NCI-H1930 (cell line): ENCODE measurements at regions not wholly inside any gene's neighbourhood (a gene's known extent, or its start where the extent isn't known, plus 50 kb on each side); places are given as distances from the start of the nearest gene placed in this dataset.
"Not testable (repeated sequence)": the region's sequence is repeated elsewhere in the genome, so short reads cannot be mapped to it uniquely, and the experiment has no call there.

Source experiments
- DNase-seq, 2 experiments: peaks; one replicate each; lab custom pipeline; 2025; lab: John Stamatoyannopoulos, UW

- no peak for DNase-seq
These were observed 379.0 kb upstream of the FANCL start for GRCh38 chr2:58620093-58620492.

- no peak for DNase-seq
These were observed 375.8 kb upstream of the FANCL start for GRCh38 chr2:58616961-58617360.

GRCh38 chr2:58614219-58614618, 373.1 kb upstream of the FANCL start:
- peak in 1 of 2 experiments; percentile 24 for DNase-seq

GRCh38 chr2:58612973-58613372, 371.8 kb upstream of the FANCL start:
- no peak for DNase-seq

- DNase-seq: no peak
These were observed 368.2 kb upstream of the FANCL start for GRCh38 chr2:58609326-58609725.

- DNase-seq: no peak
These were observed 367.0 kb upstream of the FANCL start for GRCh38 chr2:58608146-58608545.

- DNase-seq: no peak
These were observed 366.3 kb upstream of the FANCL start for GRCh38 chr2:58607448-58607847.

- DNase-seq: no peak
These were observed 365.7 kb upstream of the FANCL start for GRCh38 chr2:58606799-58607198.

GRCh38 chr2:58604096-58604495, 363.0 kb upstream of the FANCL start:
- DNase-seq: no peak

- DNase-seq: no peak
These were observed 359.9 kb upstream of the FANCL start for GRCh38 chr2:58601017-58601416.

- DNase-seq: no peak
These were observed 357.0 kb upstream of the FANCL start for GRCh38 chr2:58598171-58598570.

- DNase-seq: no peak
These were observed 354.6 kb upstream of the FANCL start for GRCh38 chr2:58595714-58596113.

GRCh38 chr2:58594762-58595161, 353.6 kb upstream of the FANCL start:
- DNase-seq: no peak

GRCh38 chr2:58594175-58594574, 353.1 kb upstream of the FANCL start:
- no peak for DNase-seq

- DNase-seq: not testable (repeated sequence)
These were observed 345.1 kb upstream of the FANCL start for GRCh38 chr2:58586178-58586577.

- no peak for DNase-seq
These were observed 344.1 kb upstream of the FANCL start for GRCh38 chr2:58585233-58585632.

- no peak for DNase-seq
These were observed 343.5 kb upstream of the FANCL start for GRCh38 chr2:58584606-58585118.

GRCh38 chr2:58578276-58578675, 337.2 kb upstream of the FANCL start:
- no peak for DNase-seq

- no peak for DNase-seq
These were observed 333.7 kb upstream of the FANCL start for GRCh38 chr2:58574873-58575272.

- DNase-seq: peak; percentile 15 to 73
These were observed 331.6 kb upstream of the FANCL start for GRCh38 chr2:58572731-58573130.

- DNase-seq: peak; percentile 14 to 31
These were observed 330.2 kb upstream of the FANCL start for GRCh38 chr2:58571181-58571852.

- DNase-seq: no peak
These were observed 328.5 kb upstream of the FANCL start for GRCh38 chr2:58569475-58570185.

GRCh38 chr2:58568901-58569300, 327.8 kb upstream of the FANCL start:
- DNase-seq: no peak

GRCh38 chr2:58562276-58562675, 321.2 kb upstream of the FANCL start:
- no peak for DNase-seq
